Motor neuron (in vitro differentiated cells): ENCODE measurements at regions not wholly inside any gene's neighbourhood (a gene's known extent, or its start where the extent isn't known, plus 50 kb on each side); places are given as distances from the start of the nearest gene placed in this dataset.

Source experiments
- ATAC-seq, 8 experiments: fragments of 200-7000 bp; cut with Tn5 transposase; replicated peaks in 6 of 8; 2 replicates each; pipeline ENCODE4 v1.8.0; 2021; ENCODE audit warnings: mild to moderate bottlenecking in 8 of 8, moderate library complexity in 8 of 8
- H3K27ac ChIP-seq, 2 donors: fragments of 250-450 bp; sonication (Bioruptor Pico); 2 replicates each; pipeline ENCODE4 v1.9.0; 2021; ENCODE audit warnings: antibody characterized with exemption in 2 of 2, mild to moderate bottlenecking in 2 of 2, moderate library complexity in 1 of 2
- H3K4me1 ChIP-seq, 2 donors: fragments of 250-450 bp; sonication (Bioruptor Pico); replicated peaks in 1 of 2; 2 replicates each; pipeline ENCODE4 v1.6.1; 2021; ENCODE audit warnings: antibody characterized with exemption in 2 of 2, mild to moderate bottlenecking in 2 of 2, moderate library complexity in 1 of 2
- H3K4me3 ChIP-seq, 5 donors: fragments of 250-450 bp; sonication (Bioruptor Pico); 2 replicates each; pipeline ENCODE4 v1.9.0; 2021; ENCODE audit warnings: antibody characterized with exemption in 5 of 5, mild to moderate bottlenecking in 5 of 5, moderate library complexity in 4 of 5
- WGBS, 10 experiments: fragments of 450-650 bp; shearing (Covaris generic); methylation state at CpG; one replicate each; pipeline ENCODE4 v1.0.0; 2022; 5-methylcytosine and 5-hydroxymethylcytosine counted together
- in situ Hi-C, 9 experiments: fragments of 400-800 bp; cut with MboI; loops; one replicate each; pipeline ENCODE4 v1.15.0; 2021; ENCODE audit warnings: low sequenced_read_pairs in 9 of 9, low pct_unique_long_range_greater_than_20kb in 2 of 9; ENCODE audit not compliant: unreplicated experiment in 9 of 9

DNA sequence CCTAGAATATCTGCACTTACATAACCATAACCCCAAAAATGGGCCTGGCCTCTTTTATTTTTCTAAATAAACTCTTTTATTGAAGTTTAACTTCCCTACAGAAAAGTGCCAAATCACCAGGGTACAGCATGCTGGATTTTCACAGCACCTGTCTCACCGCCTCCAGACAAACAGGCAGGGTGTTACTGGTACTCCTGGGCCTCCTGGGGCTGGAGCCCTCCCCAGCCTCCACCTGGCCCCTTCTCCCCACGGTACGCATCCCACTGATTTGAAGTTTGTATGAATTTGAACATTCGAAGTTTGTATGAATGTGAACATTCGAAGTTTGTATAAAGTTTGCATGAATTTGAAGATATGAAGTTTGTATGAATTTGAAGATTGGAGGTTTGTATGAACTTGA lies 232.1 kb downstream of the NDUFA10 start:
- Histone ChIP-seq H3K4me1 (peaks cover 2 to 6% of the 10 kb centered on the region in 2 donors), H3K4me3 (no peak overlapping the region), H3K27ac (no peak overlapping the region)
- WGBS, 10 experiments = 23 to 88% (median 77%) methylated on average over 3 to 5 of the region's 5 CpGs; no CpG with 5 or more reads in 2 of the 10 experiments
- no peak for ATAC-seq
- in situ Hi-C loops = no loop called here

DNA sequence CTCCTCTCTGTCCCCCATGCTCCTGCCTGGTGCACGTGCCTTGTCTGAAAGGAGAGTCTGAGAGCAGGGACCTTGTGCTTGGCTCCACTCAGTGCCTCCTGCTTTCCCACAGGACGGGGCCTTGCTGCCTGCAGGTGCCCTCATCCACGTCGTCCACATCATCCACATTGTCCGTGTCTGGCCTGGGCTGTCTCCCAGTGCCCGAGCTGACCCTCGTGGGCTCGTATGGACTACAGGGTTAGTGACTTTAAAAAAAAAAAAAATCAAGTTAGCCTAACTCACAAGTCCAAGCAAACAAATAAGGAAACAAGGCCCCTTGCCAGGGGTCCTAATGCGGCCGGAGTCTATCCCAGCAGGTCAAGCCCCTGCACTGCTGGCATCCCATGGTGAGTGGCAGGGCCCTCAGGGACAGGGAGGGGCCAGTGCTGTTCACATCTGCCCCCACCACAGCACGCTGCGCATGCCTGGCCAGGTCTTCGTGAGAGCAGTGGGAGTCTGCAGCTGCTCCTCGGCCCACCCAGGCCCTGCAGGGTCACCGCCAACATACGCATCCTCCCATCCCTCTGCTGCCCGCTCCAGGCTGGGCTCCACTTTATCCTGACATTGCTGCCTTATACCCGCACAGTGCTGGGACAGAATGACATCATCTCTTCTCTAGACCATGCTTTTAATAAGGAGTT lies 232.6 kb downstream of the NDUFA10 start:
- ATAC-seq = peak in 6 of 8 experiments; percentile 31 to 71 (median 37)

DNA sequence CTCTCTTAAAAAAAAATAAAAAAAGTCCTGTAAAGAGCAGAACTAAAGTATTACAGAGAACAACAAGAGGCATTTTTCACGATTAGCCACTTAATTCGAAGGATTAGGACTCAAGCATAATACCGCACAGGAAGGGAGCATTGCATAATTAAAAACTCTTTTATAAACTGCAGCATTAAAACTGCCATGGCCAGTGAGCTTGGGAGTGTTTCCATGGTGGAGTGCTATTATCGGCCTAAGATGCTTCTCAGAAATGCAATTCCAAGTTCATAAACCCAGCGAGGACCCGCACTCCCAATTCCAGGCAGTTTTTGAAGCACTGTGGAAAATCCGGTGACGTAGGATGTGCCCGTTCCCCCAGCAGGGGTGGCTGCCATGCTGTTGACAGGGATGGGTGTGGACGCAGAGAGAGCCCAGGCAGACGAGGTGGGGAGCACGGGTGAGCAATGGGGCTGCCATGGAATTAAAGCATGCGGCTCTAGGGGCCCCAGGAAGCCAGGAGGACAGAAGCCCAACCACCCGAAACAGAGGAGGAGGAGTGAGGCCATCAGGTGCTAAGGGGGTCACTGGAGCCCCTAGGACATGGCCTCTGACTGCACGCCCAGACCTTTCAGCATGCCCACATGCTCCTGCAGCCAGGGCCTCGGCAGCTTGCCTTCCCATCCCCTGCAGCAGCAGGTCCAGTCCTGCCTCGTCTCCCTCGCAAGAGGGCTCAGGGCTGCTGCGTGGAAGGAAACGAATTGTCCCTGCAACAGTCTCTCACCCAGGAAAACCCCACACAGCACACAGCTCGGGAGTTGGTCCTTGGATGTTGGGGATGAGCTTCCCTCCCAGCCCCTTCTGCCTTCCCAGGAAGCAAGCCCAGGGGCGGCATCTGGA lies 233.4 kb downstream of the NDUFA10 start:
- Histone ChIP-seq H3K27ac (no peak overlapping the region), H3K4me1 (peaks cover 2 to 6% of the 10 kb centered on the region in 2 donors), H3K4me3 (no peak overlapping the region)
- WGBS, 10 experiments = 9 to 92% (median 77%) methylated on average over 1 to 11 of the region's 22 CpGs
- in situ Hi-C loops = no loop called here
- peak in 4 of 8 experiments; percentile 2 to 20 (median 8) for ATAC-seq

More for the DNA sequence above, 232.6 kb downstream of the NDUFA10 start:
- in situ Hi-C loops = no loop called here
- H3K27ac ChIP-seq = no peak overlapping the region
- 49 to 82% (median 78%) methylated on average over 4 to 11 of the region's 18 CpGs; no CpG with 5 or more reads in 6 of the 10 experiments for WGBS, 10 experiments
- H3K4me3 ChIP-seq = no peak overlapping the region
- peaks cover 2 to 6% of the 10 kb centered on the region in 2 donors for H3K4me1 ChIP-seq

DNA sequence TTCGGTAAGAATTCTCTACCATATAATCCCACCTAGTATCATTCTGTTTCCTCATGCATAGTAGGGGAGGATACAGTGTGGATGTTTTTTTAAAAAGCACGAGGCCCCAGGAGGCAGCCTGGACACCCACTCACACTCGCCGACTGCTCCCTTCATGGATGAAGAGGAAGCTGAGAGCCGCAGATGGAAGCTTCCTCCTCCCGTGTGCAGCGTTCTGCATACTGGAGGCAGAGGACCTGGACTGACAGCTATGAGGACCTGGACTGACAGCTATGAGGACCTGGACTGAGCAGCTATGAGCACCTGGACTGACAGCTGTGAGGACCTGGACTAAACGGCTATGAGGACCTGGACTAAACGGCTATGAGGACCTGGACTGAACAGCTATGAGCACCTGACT lies 234.4 kb downstream of the NDUFA10 start:
- in situ Hi-C loops = no loop called here
- H3K4me1 ChIP-seq = peaks cover 2 to 6% of the 10 kb centered on the region in 2 donors
- ATAC-seq = no peak
- H3K4me3 ChIP-seq = no peak overlapping the region
- no peak overlapping the region for H3K27ac ChIP-seq
- WGBS, 10 experiments = 65 to 90% (median 68%) methylated on average over 1 to 7 of the region's 9 CpGs; no CpG with 5 or more reads in 5 of the 10 experiments

DNA sequence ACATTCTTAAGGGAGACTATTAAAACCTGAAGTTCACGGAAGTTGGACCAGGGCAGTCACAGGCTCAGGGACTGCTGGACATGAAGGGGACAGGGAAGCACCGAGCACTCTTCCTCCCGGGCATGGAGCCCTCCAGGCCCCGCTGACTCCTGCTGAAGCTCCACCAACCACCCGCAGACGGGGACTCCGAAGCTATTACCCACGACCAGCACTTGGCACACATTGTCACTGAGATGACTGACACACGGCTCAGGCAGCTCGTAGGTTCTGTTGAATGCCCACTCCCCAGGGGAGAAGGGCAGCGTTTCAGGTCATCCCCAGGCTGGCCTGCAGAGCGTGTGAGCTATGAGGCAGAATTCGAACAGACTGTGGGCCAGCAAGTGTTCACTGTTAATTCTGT lies 234.8 kb downstream of the NDUFA10 start:
- Histone ChIP-seq H3K4me3 (no peak overlapping the region), H3K4me1 (peaks cover 2 to 6% of the 10 kb centered on the region in 2 donors), H3K27ac (no peak overlapping the region)
- in situ Hi-C loops = no loop called here
- 6 to 100% (median 75%) methylated on average over 1 to 3 of the region's 13 CpGs; no CpG with 5 or more reads in 6 of the 10 experiments for WGBS, 10 experiments
- no peak for ATAC-seq

DNA sequence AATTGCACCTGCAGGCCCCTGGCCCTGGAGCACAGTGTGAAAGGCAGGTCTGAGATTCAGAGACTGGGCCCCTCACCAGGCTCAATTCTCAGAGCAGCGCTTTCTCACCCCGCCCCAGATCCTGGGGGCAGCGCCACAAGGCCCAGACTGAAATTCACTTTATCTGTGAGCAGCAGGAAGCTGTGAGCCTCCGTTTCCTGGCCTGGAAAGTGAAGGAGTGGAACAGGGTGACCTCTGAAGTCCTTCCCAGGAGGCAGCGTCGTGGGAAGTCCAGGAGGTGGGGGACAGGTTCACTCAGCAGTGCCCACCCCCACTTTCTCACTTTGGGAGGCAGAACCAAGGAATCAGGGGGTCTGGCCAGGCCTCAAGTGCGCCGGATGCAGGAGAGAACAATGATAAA lies 235.4 kb downstream of the NDUFA10 start:
- in situ Hi-C loops = no loop called here

DNA sequence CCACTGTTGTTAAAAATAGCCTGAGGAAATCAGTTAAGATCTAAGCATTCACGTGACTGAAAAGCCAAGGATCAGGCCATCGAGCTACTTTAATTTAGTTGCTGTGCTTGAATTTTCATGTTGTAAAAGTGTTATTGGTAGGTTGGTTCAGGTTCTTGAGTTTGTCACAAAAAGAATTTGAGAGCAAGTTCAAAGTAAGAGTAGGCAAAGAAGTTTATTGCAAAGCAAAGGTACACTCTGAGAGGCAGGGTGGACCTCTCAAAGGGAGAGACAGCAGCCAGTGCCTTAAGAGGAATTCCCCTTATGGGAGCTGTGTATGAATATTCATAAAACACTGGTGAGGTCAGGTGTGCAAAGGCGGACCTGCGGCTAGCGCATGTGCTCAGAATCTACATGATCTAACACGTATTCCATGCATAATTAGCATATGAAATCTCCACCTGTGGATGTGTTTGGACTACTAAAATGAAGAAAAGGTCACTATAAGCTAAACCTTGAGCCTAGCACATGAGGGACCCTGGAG lies 236.5 kb downstream of the NDUFA10 start:
- Histone ChIP-seq H3K4me1 (peaks cover 2 to 10% of the 10 kb centered on the region in 2 donors), H3K4me3 (no peak overlapping the region), H3K27ac (no peak overlapping the region)
- WGBS, 10 experiments = 13 to 92% (median 82%) methylated on average over 1 to 6 of the region's 6 CpGs; no CpG with 5 or more reads in 2 of the 10 experiments
- in situ Hi-C loops = no loop called here
- ATAC-seq = peak in 3 of 8 experiments; percentile 66 to 83 (median 70)

More for the DNA sequence above, 235.4 kb downstream of the NDUFA10 start:
- ATAC-seq = no peak
- Histone ChIP-seq H3K4me3 (no peak overlapping the region), H3K4me1 (peaks cover 2 to 6% of the 10 kb centered on the region in 2 donors), H3K27ac (no peak overlapping the region)
- 29 to 100% (median 71%) methylated on average over 1 to 5 of the region's 8 CpGs; no CpG with 5 or more reads in 3 of the 10 experiments for WGBS, 10 experiments

DNA sequence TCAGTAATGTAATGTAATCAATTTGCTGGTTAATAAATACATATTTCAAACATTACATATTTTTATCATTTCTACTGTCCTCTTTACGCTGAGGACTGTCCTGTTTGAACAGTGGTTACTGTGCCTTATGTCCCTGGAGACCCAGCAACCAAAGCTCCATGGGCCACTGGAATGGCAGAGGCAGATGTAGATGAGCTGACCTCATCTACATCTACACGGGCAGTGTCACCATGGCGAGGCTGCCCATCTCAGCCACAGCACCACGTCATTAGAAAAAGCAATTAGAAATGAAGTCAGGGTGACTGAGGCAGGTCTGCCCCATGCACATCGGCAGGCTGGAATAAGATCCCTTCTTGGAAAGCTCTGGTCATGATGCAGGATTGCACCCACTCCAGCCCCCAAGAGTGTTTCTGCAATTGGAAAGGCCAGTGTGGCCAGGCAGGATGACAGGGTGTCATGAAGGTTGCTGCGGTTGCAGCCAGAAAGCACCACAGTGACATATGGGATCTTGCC lies 237.5 kb downstream of the NDUFA10 start:
- in situ Hi-C loops = no loop called here
- peak in 4 of 8 experiments; percentile 26 to 93 (median 36) for ATAC-seq
- Histone ChIP-seq H3K4me3 (no peak overlapping the region), H3K27ac (no peak overlapping the region), H3K4me1 (peaks cover 2 to 10% of the 10 kb centered on the region in 2 donors)
- 4 to 100% (median 80%) methylated on average over 1 to 6 of the region's 6 CpGs; no CpG with 5 or more reads in 1 of the 10 experiments for WGBS, 10 experiments

DNA sequence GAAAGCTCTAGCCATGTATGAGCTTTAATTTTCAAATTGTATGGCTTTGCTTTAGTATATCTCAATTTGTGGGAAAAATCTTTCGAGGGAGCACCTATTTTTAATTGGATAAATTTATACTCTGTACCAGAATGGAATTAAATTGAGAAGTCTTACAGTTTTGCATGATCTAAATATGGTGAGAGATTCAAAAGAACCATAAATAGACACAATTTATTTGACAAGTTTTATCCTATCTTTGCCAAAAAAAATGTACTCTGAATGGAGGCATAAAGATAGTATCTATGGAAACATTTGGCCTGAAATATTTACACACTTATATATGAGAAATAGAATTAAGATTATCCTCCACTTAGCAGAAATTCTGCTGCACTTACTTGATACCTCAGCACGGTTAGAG lies 238.4 kb downstream of the NDUFA10 start:
- H3K4me3 ChIP-seq = no peak overlapping the region
- no peak overlapping the region for H3K27ac ChIP-seq
- in situ Hi-C loops = no loop called here
- peaks cover 2 to 8% of the 10 kb centered on the region in 2 donors for H3K4me1 ChIP-seq
- 0 to 86% (median 63%) methylated on average over 1 to 2 of the region's 2 CpGs for WGBS, 10 experiments
- ATAC-seq = no peak

DNA sequence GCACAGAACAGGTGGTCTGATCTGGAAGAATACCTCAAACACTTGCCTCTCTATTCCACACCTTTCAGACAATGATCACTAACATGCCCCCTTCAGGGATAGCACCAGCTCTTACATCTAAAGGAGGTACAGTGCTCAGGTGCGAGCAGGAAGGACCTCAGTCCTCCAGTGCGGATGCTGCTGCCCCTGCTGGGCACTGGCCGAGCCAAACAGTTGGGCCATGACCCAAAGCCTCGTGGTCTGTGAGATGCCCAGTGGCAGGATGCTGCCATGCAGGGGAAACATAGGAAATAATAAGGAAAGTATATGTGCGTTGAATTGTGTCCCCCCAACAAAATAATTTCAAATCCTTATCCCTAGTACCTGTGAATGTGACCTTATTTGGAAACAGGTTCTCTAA lies 243.7 kb downstream of the NDUFA10 start:
- Histone ChIP-seq H3K27ac (no peak overlapping the region), H3K4me3 (no peak overlapping the region), H3K4me1 (peaks cover 0 to 4% of the 10 kb centered on the region in 2 donors)
- in situ Hi-C loops = no loop called here
- ATAC-seq = no peak
- 10 to 83% (median 62%) methylated on average over 1 to 5 of the region's 5 CpGs; no CpG with 5 or more reads in 4 of the 10 experiments for WGBS, 10 experiments

DNA sequence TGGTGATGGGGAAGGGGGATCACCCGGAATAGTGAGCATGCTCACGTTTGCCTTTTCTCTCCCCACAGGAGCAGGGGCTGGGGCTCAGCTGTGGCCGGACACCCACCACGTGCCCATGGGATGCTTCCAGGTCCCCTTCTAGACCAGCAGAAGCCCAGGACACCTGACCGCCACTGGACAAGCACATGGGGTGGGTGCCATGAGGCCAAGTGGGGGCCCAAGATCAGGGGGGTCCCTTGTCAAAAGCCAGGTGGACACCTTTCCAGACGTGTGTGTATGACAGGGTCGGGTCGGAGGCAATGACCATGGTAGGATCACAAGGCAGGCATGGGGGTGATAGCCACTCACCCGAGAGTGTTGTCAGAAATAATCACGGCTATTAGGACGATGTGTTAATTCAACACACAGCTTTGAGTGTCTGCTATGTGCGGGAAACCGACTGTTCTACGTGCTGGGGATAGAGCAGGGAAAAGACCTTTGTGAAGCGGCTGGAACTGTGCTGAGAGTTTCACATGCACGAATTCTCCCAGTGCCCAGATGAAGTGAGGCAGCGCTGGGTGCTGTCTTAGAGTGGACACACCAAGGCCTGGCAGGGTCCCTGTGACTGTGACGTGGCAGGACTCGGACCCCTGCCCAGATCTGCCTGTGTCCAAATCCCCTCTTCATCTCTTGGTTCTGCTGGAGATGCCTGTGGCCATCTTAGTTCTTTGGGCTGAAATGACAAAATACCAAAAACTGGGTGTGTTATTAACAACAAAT lies 244.7 kb downstream of the NDUFA10 start:
- Histone ChIP-seq H3K4me3 (no peak overlapping the region), H3K27ac (no peak overlapping the region), H3K4me1 (peaks cover 8 to 14% of the 10 kb centered on the region in 2 donors)
- in situ Hi-C loops = no loop called here
- 28 to 91% (median 80%) methylated on average over 1 to 5 of the region's 19 CpGs; no CpG with 5 or more reads in 2 of the 10 experiments for WGBS, 10 experiments
- no peak for ATAC-seq

DNA sequence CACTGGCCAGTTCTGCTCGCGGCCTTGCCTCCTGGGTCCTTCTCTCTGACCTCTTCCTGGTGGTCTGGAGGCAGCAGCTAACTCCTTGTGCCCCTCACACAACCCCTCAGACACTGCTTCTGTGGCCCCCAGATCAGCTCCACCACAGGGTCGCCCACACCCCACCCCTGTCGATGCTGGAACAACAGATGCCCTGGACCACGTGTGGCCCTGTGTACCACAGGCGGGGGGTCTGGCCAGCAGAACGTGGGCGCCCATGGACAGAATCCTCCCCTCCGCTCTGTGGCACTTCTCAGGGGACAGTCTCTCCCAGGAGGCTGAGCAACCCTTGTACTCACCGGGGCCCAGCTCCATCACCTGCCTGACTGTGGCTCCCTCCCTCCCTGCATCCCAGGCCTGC lies 245.6 kb downstream of the NDUFA10 start:
- 83% methylated on average over 10 of the region's 10 CpGs; no CpG with 5 or more reads in 9 of the 10 experiments for WGBS, 10 experiments
- ATAC-seq = no peak
- Histone ChIP-seq H3K27ac (no peak overlapping the region), H3K4me1 (peaks cover 8 to 17% of the 10 kb centered on the region in 2 donors), H3K4me3 (no peak overlapping the region)
- in situ Hi-C loops = no loop called here
